Spleen (tissue), 7 donors: ENCODE measurements at regions not wholly inside any gene's neighbourhood (a gene's known extent, or its start where the extent isn't known, plus 50 kb on each side); places are given as distances from the start of the nearest gene placed in this dataset.

ENCODE experiments used
- CTCF ChIP-seq, 11 experiments: fragments of 200-600 bp in 7 of 11; fragments of 450-650 bp in 4 of 11; sonication (generic) in 4 of 11; IDR thresholded peaks in 8 of 11; conservative IDR thresholded peaks in 3 of 11; 1 replicate in 7 of 11; 2 replicates in 4 of 11; pipeline versions ENCODE4 v1.4.0 to v1.8.0; 2016 to 2021; ENCODE audit warnings: antibody characterized with exemption in 11 of 11, inconsistent platforms in 4 of 11, mild to moderate bottlenecking in 1 of 11
- POLR2AphosphoS5 ChIP-seq, 3 donors: sonication (generic); formaldehyde crosslinking; IDR thresholded peaks; one replicate each; pipeline ENCODE4 v1.5.1; 2017; ENCODE audit warnings: antibody characterized with exemption in 3 of 3
- donor health status: DM: no; HTN: no; CAD: no; lungs with moderate emphysema.
- donor health status: DM: no; HTN: no; CAD: no.
- donor health status: DM: no; HTN: no; CAD: no.

- TF ChIP-seq POLR2AphosphoS5 (IDR thresholded peaks at IDR 0.05) (no peak), CTCF (IDR thresholded peaks at IDR 0.05 in 8 of 11, conservative IDR thresholded peaks at IDR 0.05 in 3 of 11) (no peak)
These were observed 145.2 kb downstream of the WSCD1 start for GRCh38 chr17:6215071-6216035.
